ENCODE measurements at regions not wholly inside any gene's neighbourhood (a gene's known extent, or its start where the extent isn't known, plus 50 kb on each side); places are given as distances from the start of the nearest gene placed in this dataset.

GRCh38 chr3:153880493-153880892 lies 240.7 kb upstream of the ARHGEF26 start:
- Histone ChIP-seq H3K4me1 (ENCODE audit: control insufficient read depth in 5 of 5, insufficient read depth in 5 of 5, low read length in 5 of 5) (no peaks in the 10 kb centered on the region), H3K36me3 (ENCODE audit: control insufficient read depth in 4 of 4, insufficient read depth in 4 of 4, low read length in 4 of 4) (no peaks in the 10 kb centered on the region), H3K27ac (ENCODE audit: low read depth in 1 of 2, low read length in 1 of 2) (no peak overlapping the region), H3K27me3 (ENCODE audit: control insufficient read depth in 3 of 3, insufficient read depth in 3 of 3, low read length in 2 of 3) (no peaks in the 10 kb centered on the region), H3K4me3 (no peak overlapping the region), H3K9me3 (ENCODE audit: control insufficient read depth in 4 of 4, insufficient read depth in 3 of 4, low read length in 3 of 4) (no peaks in the 10 kb centered on the region), H3K9ac (ENCODE audit: insufficient read depth in 1 of 2, low read length in 2 of 2) (no peak overlapping the region)
- ATAC-seq (ENCODE audit: insufficient read depth, low FRiP score), result no peak
- no peak for DNase-seq
- TF ChIP-seq CTCF (IDR thresholded peaks at IDR 0.05; ENCODE audit: control extremely low read depth, extremely low read depth), result no peak
- 48 to 72% methylated on average over 2 of the region's 2 CpGs for WGBS, 2 donors

- WGBS, 2 donors, result 88 to 91% methylated on average over 7 of the region's 7 CpGs
- H3K9ac ChIP-seq (ENCODE audit: insufficient read depth in 1 of 2, low read length in 2 of 2), result no peak overlapping the region
Observed at GRCh38 chr3:153881201-153881600, 240.0 kb upstream of the ARHGEF26 start.

GRCh38 chr3:153885359-153885758 lies 235.8 kb upstream of the ARHGEF26 start:
- ATAC-seq (ENCODE audit: insufficient read depth, low FRiP score) (no peak), DNase-seq (no peak)
- Histone ChIP-seq H3K4me3 (no peak overlapping the region), H3K27me3 (ENCODE audit: control insufficient read depth in 3 of 3, insufficient read depth in 3 of 3, low read length in 2 of 3) (no peaks in the 10 kb centered on the region), H3K4me1 (ENCODE audit: control insufficient read depth in 5 of 5, insufficient read depth in 5 of 5, low read length in 5 of 5) (no peaks in the 10 kb centered on the region), H3K27ac (ENCODE audit: low read depth in 1 of 2, low read length in 1 of 2) (no peak overlapping the region), H3K9me3 (ENCODE audit: control insufficient read depth in 4 of 4, insufficient read depth in 3 of 4, low read length in 3 of 4) (no peaks in the 10 kb centered on the region), H3K36me3 (ENCODE audit: control insufficient read depth in 4 of 4, insufficient read depth in 4 of 4, low read length in 4 of 4) (no peaks in the 10 kb centered on the region), H3K9ac (ENCODE audit: insufficient read depth in 1 of 2, low read length in 2 of 2) (no peak overlapping the region)
- no peak for TF ChIP-seq CTCF (IDR thresholded peaks at IDR 0.05; ENCODE audit: control extremely low read depth, extremely low read depth)
- 72 to 82% methylated on average over 2 of the region's 2 CpGs for WGBS, 2 donors

More at GRCh38 chr3:153881201-153881600, 240.0 kb upstream of the ARHGEF26 start:
- ATAC-seq (ENCODE audit: insufficient read depth, low FRiP score), result no peak
- TF ChIP-seq CTCF (IDR thresholded peaks at IDR 0.05; ENCODE audit: control extremely low read depth, extremely low read depth), result no peak
- H3K9me3 ChIP-seq (ENCODE audit: control insufficient read depth in 4 of 4, insufficient read depth in 3 of 4, low read length in 3 of 4), result no peaks in the 10 kb centered on the region
- no peak for DNase-seq
- H3K36me3 ChIP-seq (ENCODE audit: control insufficient read depth in 4 of 4, insufficient read depth in 4 of 4, low read length in 4 of 4), result no peaks in the 10 kb centered on the region
- no peak overlapping the region for H3K27ac ChIP-seq (ENCODE audit: low read depth in 1 of 2, low read length in 1 of 2)
- no peak overlapping the region for H3K4me3 ChIP-seq
- no peaks in the 10 kb centered on the region for H3K27me3 ChIP-seq (ENCODE audit: control insufficient read depth in 3 of 3, insufficient read depth in 3 of 3, low read length in 2 of 3)
- H3K4me1 ChIP-seq (ENCODE audit: control insufficient read depth in 5 of 5, insufficient read depth in 5 of 5, low read length in 5 of 5), result no peaks in the 10 kb centered on the region

GRCh38 chr3:153889905-153890334 lies 231.3 kb upstream of the ARHGEF26 start:
- no peak for TF ChIP-seq CTCF (IDR thresholded peaks at IDR 0.05; ENCODE audit: control extremely low read depth, extremely low read depth)
- Histone ChIP-seq H3K4me3 (no peak overlapping the region), H3K36me3 (ENCODE audit: control insufficient read depth in 4 of 4, insufficient read depth in 4 of 4, low read length in 4 of 4) (no peaks in the 10 kb centered on the region), H3K9ac (ENCODE audit: insufficient read depth in 1 of 2, low read length in 2 of 2) (no peak overlapping the region), H3K4me1 (ENCODE audit: control insufficient read depth in 5 of 5, insufficient read depth in 5 of 5, low read length in 5 of 5) (no peaks in the 10 kb centered on the region), H3K27ac (ENCODE audit: low read depth in 1 of 2, low read length in 1 of 2) (no peak overlapping the region), H3K27me3 (ENCODE audit: control insufficient read depth in 3 of 3, insufficient read depth in 3 of 3, low read length in 2 of 3) (no peaks in the 10 kb centered on the region), H3K9me3 (ENCODE audit: control insufficient read depth in 4 of 4, insufficient read depth in 3 of 4, low read length in 3 of 4) (no peaks in the 10 kb centered on the region)
- ATAC-seq (ENCODE audit: insufficient read depth, low FRiP score) (no peak), DNase-seq (no peak)
- 40 to 59% methylated on average over 2 of the region's 2 CpGs for WGBS, 2 donors

Data from lung (tissue), 11 donors.